Stomach (tissue), 4 donors: ENCODE measurements at regions not wholly inside any gene's neighbourhood (a gene's known extent, or its start where the extent isn't known, plus 50 kb on each side); places are given as distances from the start of the nearest gene placed in this dataset.

Experiments used
- CTCF ChIP-seq, 7 experiments: fragments of 450-650 bp in 4 of 7; fragments of 200-600 bp in 3 of 7; sonication (generic) in 3 of 7; IDR thresholded peaks; one replicate each; pipeline ENCODE4 v1.5.1; 2016 to 2019; ENCODE audit warnings: antibody characterized with exemption in 7 of 7, control low read depth in 2 of 7, mild to moderate bottlenecking in 1 of 7
- EP300 ChIP-seq: sonication (generic); formaldehyde crosslinking; IDR thresholded peaks from one replicate; pipeline ENCODE4 v1.6.1; 2017; ENCODE audit warnings: antibody characterized with exemption
- POLR2A ChIP-seq, 4 donors: fragments of 450-650 bp; IDR thresholded peaks; one replicate each; pipeline ENCODE4 v1.6.1; 2016; ENCODE audit warnings: antibody characterized with exemption in 4 of 4, control low read depth in 2 of 4, mild to moderate bottlenecking in 1 of 4, moderate library complexity in 1 of 4
- POLR2AphosphoS5 ChIP-seq, 3 donors: sonication (generic); formaldehyde crosslinking; IDR thresholded peaks; one replicate each; pipeline ENCODE4 v1.6.1; 2016; ENCODE audit warnings: antibody characterized with exemption in 3 of 3

DNA sequence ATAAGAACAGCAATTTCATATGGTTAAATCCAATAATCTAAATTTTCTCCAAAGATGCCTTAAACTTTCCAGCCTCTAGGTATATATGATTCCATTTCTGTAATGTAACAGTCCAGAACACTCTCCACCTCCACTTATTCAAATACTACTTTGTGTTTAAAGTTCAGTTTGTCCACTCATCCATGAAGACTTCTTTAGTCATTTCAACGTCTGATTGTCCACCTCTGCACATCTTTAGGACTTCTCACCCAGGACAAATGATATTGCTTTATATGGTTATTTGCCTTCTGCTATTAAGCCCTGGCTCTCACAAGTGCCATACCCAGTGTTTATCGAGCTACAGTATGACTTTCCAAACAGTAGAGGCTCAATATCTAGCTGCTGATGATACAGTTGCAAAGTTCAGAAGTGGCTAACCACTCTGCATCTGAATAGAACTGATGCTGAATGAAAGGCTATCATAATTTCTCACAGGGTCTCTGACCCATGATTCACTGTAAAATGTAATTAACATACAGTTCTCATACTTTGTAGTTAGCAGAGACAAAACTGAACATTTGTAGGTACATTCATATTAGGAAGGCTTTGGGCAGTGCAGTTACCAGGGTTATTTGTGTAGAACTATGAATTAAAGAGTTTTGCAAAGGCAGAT, 93.7 kb upstream of the MBNL1 start:
- TF ChIP-seq CTCF (IDR thresholded peaks at IDR 0.05) (no peak), EP300 (no peak), POLR2AphosphoS5 (IDR thresholded peaks at IDR 0.05) (no peak), POLR2A (IDR thresholded peaks at IDR 0.05) (no peak)
